GM12891 (cell line): ENCODE measurements at regions not wholly inside any gene's neighbourhood (a gene's known extent, or its start where the extent isn't known, plus 50 kb on each side); places are given as distances from the start of the nearest gene placed in this dataset.

ENCODE experiments used
- PAX5 ChIP-seq: IDR thresholded peaks from 2 replicates; pipeline ENCODE4 v1.6.1; 2011; ENCODE audit warnings: low read length, moderate library complexity, mild to moderate bottlenecking; ENCODE audit not compliant: insufficient read depth, severe bottlenecking
- POLR2A ChIP-seq: IDR thresholded peaks from 2 replicates; pipeline ENCODE4 v1.6.1; 2011; ENCODE audit warnings: low read depth, low read length, control low read depth
- POLR2AphosphoS5 ChIP-seq: IDR thresholded peaks from 2 replicates; pipeline ENCODE4 v1.6.1; 2011; ENCODE audit warnings: low read depth, low read length, control low read depth
- POU2F2 ChIP-seq: IDR thresholded peaks from 2 replicates; pipeline ENCODE4 v1.6.1; 2011; ENCODE audit warnings: low read depth, mild to moderate bottlenecking, control low read depth, low read length, moderate library complexity
- SPI1 ChIP-seq: IDR thresholded peaks from 2 replicates; pipeline ENCODE4 v1.6.1; 2011; ENCODE audit warnings: low read depth, low read length, control low read depth
- TAF1 ChIP-seq: IDR thresholded peaks from 2 replicates; pipeline ENCODE4 v1.6.1; 2011; ENCODE audit warnings: low read depth, low read length, control low read depth

DNA sequence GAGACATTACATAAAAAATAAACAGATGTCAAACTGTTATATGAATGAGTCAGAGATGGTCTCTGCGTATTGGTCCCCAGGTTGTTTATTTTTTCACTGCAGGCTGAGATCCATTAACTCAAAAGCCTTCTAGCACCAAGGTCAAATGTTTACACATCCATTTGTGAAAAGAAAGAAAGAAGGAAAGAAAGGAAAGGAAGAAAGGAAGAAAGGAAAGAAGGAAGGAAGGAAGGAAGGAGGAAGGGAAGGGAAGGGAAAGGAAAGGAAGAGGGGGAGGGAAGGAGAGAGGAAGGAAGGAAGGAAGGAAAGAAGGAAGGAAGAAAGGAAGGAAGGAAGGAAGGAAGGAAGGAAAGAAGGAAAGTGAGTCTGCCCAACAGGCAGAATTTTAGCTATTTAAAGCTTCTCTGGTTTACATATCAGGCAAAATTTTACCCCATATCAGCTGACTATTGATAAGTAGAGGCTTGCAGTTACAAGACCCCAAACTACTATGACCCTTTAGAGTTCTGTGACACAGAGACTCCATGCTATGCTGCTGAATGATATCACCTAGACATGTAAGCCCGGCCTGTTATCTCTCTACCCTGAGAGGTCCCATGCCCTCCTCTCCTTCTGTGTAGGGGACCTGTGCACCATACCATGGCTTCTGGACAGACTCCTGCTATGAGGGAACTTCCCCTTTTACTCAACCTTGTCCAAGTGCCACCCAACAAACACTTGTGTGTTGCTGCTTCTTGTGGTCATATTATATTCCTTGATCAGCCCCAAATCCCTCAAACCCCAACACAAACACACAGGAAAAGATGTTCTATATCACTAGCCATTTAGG lies 59.0 kb downstream of the DRD1 start:
- TF ChIP-seq POLR2AphosphoS5 (no peak), TAF1 (no peak), POLR2A (no peak), SPI1 (no peak), POU2F2 (no peak), PAX5 (no peak)
